ENCODE measurements at regions not wholly inside any gene's neighbourhood (a gene's known extent, or its start where the extent isn't known, plus 50 kb on each side); places are given as distances from the start of the nearest gene placed in this dataset.

DNA sequence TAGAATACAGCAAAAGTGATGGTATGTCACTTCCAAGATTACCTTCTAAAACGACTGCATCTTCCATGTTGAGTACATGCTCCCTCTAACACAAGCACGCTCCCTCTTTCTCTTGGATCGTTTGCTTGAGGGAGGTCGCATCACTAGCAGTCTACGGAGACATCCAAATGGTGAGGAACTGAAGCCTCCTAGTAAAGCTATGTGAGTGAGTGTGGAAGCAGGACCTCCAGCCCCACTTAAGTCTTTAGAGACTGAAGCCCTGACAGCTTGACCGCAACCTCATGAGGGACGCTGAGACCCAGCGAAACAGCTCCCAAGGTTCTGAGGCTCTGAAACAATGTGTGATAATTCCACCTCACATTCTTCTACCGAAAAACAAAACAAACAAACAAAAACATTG, 486.7 kb upstream of the GCFC2 start:
- WGBS, 2 experiments (ENCODE audit: insufficient coverage in 1 of 2, insufficient read length in 1 of 2), result 83 to 94% methylated on average over 3 to 9 of the region's 9 CpGs
- peak; percentile 50 for DNase-seq
- Mint-ChIP-seq H3K27me3 (ENCODE audit: insufficient read depth) (no peaks in the 10 kb centered on the region), H3K9me3 (no peaks in the 10 kb centered on the region), H3K4me3 (no peak overlapping the region), H3K36me3 (ENCODE audit: low read depth) (no peaks in the 10 kb centered on the region), H3K4me1 (peaks cover 19% of the 10 kb centered on the region), H3K27ac (peak overlapping the region; percentile 68)
- TF ChIP-seq, protein P1, sequence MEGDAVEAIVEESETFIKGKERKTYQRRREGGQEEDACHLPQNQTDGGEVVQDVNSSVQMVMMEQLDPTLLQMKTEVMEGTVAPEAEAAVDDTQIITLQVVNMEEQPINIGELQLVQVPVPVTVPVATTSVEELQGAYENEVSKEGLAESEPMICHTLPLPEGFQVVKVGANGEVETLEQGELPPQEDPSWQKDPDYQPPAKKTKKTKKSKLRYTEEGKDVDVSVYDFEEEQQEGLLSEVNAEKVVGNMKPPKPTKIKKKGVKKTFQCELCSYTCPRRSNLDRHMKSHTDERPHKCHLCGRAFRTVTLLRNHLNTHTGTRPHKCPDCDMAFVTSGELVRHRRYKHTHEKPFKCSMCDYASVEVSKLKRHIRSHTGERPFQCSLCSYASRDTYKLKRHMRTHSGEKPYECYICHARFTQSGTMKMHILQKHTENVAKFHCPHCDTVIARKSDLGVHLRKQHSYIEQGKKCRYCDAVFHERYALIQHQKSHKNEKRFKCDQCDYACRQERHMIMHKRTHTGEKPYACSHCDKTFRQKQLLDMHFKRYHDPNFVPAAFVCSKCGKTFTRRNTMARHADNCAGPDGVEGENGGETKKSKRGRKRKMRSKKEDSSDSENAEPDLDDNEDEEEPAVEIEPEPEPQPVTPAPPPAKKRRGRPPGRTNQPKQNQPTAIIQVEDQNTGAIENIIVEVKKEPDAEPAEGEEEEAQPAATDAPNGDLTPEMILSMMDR (conservative IDR thresholded peaks at IDR 0.05), result no peak
- Histone ChIP-seq H3K9me3 (ENCODE audit: control insufficient read depth, low read length) (no peaks in the 10 kb centered on the region), H3K36me3 (ENCODE audit: control insufficient read depth, insufficient read depth, low read length) (no peaks in the 10 kb centered on the region), H3K27ac (ENCODE audit: low read depth, low read length) (no peak overlapping the region), H3K27me3 (ENCODE audit: control insufficient read depth, insufficient read depth, low read length, poor library complexity, severe bottlenecking) (no peaks in the 10 kb centered on the region), H3K4me1 (ENCODE audit: control insufficient read depth, insufficient read depth, low read length) (no peaks in the 10 kb centered on the region), H3K4me3 (ENCODE audit: low read length) (no peak overlapping the region), H3K9ac (ENCODE audit: extremely low read depth, low read length, poor library complexity, severe bottlenecking) (no peak overlapping the region)

DNA sequence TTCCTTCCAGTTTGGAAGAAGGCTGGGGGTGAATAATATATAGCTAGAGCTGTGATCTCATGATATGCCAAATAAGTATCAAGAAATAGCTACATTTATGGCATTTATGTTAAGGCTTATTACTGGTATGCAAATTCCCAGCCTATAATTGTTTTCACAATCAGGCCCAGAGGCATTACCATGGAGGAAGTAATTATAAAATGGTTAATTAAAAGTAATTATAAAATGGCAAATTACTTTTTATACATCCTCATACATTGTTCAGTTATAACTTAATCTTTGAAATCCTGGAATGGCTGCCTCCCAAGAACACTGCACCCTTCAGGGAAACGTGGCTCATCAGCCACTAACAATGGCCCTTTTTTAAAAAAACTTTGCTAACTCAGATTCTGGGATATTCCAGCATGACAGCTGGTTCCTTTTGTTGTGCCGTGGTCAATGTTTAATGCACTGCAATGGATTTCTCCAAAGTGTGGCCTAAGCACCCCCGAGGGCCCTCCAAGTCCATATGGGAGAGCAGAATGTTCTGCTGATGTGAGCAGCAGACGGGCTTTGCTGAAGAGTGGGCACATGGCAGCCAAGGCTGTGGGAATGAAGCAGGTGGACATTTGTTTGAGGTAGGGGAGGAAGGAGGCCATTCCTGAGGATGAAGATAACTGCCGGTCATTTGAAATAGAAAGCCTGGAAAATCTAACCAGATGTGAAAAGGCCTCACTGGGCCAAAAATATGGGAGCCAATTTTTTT, 483.5 kb upstream of the GCFC2 start:
- Histone ChIP-seq H3K9me3 (ENCODE audit: control insufficient read depth, low read length) (no peaks in the 10 kb centered on the region), H3K27ac (ENCODE audit: low read depth, low read length) (no peak overlapping the region), H3K4me1 (ENCODE audit: control insufficient read depth, insufficient read depth, low read length) (no peaks in the 10 kb centered on the region), H3K36me3 (ENCODE audit: control insufficient read depth, insufficient read depth, low read length) (no peaks in the 10 kb centered on the region), H3K9ac (ENCODE audit: extremely low read depth, low read length, poor library complexity, severe bottlenecking) (no peak overlapping the region), H3K27me3 (ENCODE audit: control insufficient read depth, insufficient read depth, low read length, poor library complexity, severe bottlenecking) (no peaks in the 10 kb centered on the region), H3K4me3 (ENCODE audit: low read length) (no peak overlapping the region)
- Mint-ChIP-seq H3K27me3 (ENCODE audit: insufficient read depth) (no peaks in the 10 kb centered on the region), H3K4me3 (no peak overlapping the region), H3K27ac (no peak overlapping the region), H3K4me1 (peaks cover 16% of the 10 kb centered on the region), H3K36me3 (ENCODE audit: low read depth) (no peaks in the 10 kb centered on the region), H3K9me3 (no peaks in the 10 kb centered on the region)
- TF ChIP-seq, protein P1 (conservative IDR thresholded peaks at IDR 0.05), result no peak
- no peak for DNase-seq
- WGBS, 2 experiments (ENCODE audit: insufficient coverage in 1 of 2, insufficient read length in 1 of 2), result 93 to 95% methylated on average over 3 to 5 of the region's 5 CpGs

DNA sequence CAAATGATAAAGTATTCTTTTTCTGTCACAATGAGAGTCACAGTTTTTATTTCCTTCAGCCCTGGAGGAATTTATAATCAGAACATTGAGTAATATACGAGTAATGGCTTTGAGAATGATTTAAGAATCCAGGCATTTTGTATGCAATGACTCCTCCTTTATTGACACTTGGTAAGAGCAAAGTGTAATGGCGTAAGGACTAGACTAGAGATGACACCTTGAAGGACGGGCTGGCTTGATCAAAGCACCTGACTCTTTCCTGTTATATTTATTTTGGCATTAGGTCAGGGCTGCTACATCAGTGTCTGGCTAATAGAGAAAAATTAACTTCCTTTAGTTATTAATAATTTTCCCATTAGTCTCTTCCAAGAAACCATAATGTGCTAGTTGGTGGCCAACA, 482.4 kb upstream of the GCFC2 start:
- H3K4me1 Mint-ChIP-seq, result peaks cover 16% of the 10 kb centered on the region
- no peak overlapping the region for H3K27ac Mint-ChIP-seq
- WGBS, 2 experiments (ENCODE audit: insufficient coverage in 1 of 2, insufficient read length in 1 of 2), result 81 to 93% methylated on average over 2 to 3 of the region's 3 CpGs
- no peak overlapping the region for H3K9ac ChIP-seq (ENCODE audit: extremely low read depth, low read length, poor library complexity, severe bottlenecking)
- no peaks in the 10 kb centered on the region for H3K4me1 ChIP-seq (ENCODE audit: control insufficient read depth, insufficient read depth, low read length)
- H3K4me3 Mint-ChIP-seq, result no peak overlapping the region
- H3K27ac ChIP-seq (ENCODE audit: low read depth, low read length), result no peak overlapping the region
- TF ChIP-seq, protein P1 (conservative IDR thresholded peaks at IDR 0.05), result no peak
- no peaks in the 10 kb centered on the region for H3K9me3 ChIP-seq (ENCODE audit: control insufficient read depth, low read length)
- no peaks in the 10 kb centered on the region for H3K36me3 Mint-ChIP-seq (ENCODE audit: low read depth)
- H3K9me3 Mint-ChIP-seq, result no peaks in the 10 kb centered on the region
- H3K4me3 ChIP-seq (ENCODE audit: low read length), result no peak overlapping the region
- H3K27me3 ChIP-seq (ENCODE audit: control insufficient read depth, insufficient read depth, low read length, poor library complexity, severe bottlenecking), result no peaks in the 10 kb centered on the region
- H3K27me3 Mint-ChIP-seq (ENCODE audit: insufficient read depth), result no peaks in the 10 kb centered on the region
- DNase-seq, result no peak
- no peaks in the 10 kb centered on the region for H3K36me3 ChIP-seq (ENCODE audit: control insufficient read depth, insufficient read depth, low read length)
